Vagina (tissue), 2 donors: ENCODE measurements at regions not wholly inside any gene's neighbourhood (a gene's known extent, or its start where the extent isn't known, plus 50 kb on each side); places are given as distances from the start of the nearest gene placed in this dataset.

Source experiments
- DNase-seq, 2 donors: peaks; one replicate each; pipeline ENCODE4 v3.0.0-alpha.2; 2017; ENCODE audit errors: extremely low spot score in 2 of 2
- H3K27ac ChIP-seq: fragments of 200-600 bp; sonication (generic); one replicate; pipeline ENCODE4 v1.5.1; 2019
- H3K27me3 ChIP-seq: fragments of 200-600 bp; sonication (generic); one replicate; pipeline ENCODE4 v1.5.1; 2019
- H3K36me3 ChIP-seq, 2 donors: fragments of 200-600 bp; sonication (generic); one replicate each; pipeline ENCODE4 v1.5.1; 2017 to 2019
- H3K4me1 ChIP-seq: fragments of 200-600 bp; sonication (generic); one replicate; pipeline ENCODE4 v1.5.1; 2019
- H3K4me3 ChIP-seq, 2 donors: fragments of 200-600 bp; sonication (generic); 1 replicate in 1 of 2; 2 replicates in 1 of 2; pipeline ENCODE4 v1.5.1; 2016 to 2019
- H3K9me3 ChIP-seq: fragments of 200-600 bp; sonication (generic); one replicate; pipeline ENCODE4 v1.5.1; 2019
- POLR2A ChIP-seq, 2 donors: fragments of 450-650 bp; IDR thresholded peaks; one replicate each; pipeline ENCODE4 v1.6.1; 2017; ENCODE audit warnings: antibody characterized with exemption in 2 of 2, mild to moderate bottlenecking in 2 of 2, moderate library complexity in 2 of 2
- POLR2AphosphoS5 ChIP-seq, 2 donors: sonication (generic); formaldehyde crosslinking; IDR thresholded peaks; one replicate each; pipeline ENCODE4 v1.9.0; 2017; ENCODE audit warnings: antibody characterized with exemption in 2 of 2, mild to moderate bottlenecking in 2 of 2, low read depth in 1 of 2; ENCODE audit not compliant: insufficient read depth in 1 of 2
- intact Hi-C: fragments of 100-400 bp; cut with DNase I; formaldehyde crosslinking; loops from one replicate; pipeline ENCODE4 v1.15.1; 2023
- TF ChIP-seq, protein P1 (sequence below), 3 experiments: fragments of 450-650 bp in 2 of 3; fragments of 200-600 bp in 1 of 3; sonication (generic) in 1 of 3; IDR thresholded peaks; one replicate each; pipeline ENCODE4 v1.5.1; 2017 to 2019; ENCODE audit warnings: antibody characterized with exemption in 3 of 3, mild to moderate bottlenecking in 2 of 3, moderate library complexity in 2 of 3

DNA sequence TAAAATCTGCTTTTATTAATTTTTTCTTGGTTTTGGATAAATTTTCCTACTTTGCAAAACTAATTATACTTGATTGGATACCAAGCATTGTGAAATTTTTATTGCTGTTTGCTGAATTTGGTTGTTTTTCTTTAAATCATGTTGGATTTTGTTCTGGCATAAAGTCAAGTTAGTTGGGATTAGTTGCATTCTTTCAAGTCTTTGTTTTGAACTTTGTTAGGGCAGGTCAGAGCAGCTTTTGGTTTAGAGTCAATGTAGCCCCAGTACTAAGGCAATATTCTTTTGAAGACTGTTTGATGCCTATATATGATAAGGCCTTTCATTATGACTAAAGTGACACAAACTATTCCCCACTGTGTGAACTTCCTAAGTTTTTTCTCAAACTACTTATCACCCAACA lies 531.1 kb downstream of the RASEF start:
- H3K4me3 ChIP-seq, result no peak overlapping the region
- intact Hi-C loops, result no loop called here
- H3K27me3 ChIP-seq, result no peaks in the 10 kb centered on the region
- no peak for TF ChIP-seq POLR2A (IDR thresholded peaks at IDR 0.05)
- TF ChIP-seq, protein P1, sequence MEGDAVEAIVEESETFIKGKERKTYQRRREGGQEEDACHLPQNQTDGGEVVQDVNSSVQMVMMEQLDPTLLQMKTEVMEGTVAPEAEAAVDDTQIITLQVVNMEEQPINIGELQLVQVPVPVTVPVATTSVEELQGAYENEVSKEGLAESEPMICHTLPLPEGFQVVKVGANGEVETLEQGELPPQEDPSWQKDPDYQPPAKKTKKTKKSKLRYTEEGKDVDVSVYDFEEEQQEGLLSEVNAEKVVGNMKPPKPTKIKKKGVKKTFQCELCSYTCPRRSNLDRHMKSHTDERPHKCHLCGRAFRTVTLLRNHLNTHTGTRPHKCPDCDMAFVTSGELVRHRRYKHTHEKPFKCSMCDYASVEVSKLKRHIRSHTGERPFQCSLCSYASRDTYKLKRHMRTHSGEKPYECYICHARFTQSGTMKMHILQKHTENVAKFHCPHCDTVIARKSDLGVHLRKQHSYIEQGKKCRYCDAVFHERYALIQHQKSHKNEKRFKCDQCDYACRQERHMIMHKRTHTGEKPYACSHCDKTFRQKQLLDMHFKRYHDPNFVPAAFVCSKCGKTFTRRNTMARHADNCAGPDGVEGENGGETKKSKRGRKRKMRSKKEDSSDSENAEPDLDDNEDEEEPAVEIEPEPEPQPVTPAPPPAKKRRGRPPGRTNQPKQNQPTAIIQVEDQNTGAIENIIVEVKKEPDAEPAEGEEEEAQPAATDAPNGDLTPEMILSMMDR (IDR thresholded peaks at IDR 0.05), result no peak
- no peak for TF ChIP-seq POLR2AphosphoS5 (IDR thresholded peaks at IDR 0.05; ENCODE audit: insufficient read depth in 1 of 2, low read depth in 1 of 2)
- H3K9me3 ChIP-seq, result no peaks in the 10 kb centered on the region
- DNase-seq, result no peak
- H3K4me1 ChIP-seq, result peaks cover 7% of the 10 kb centered on the region
- H3K27ac ChIP-seq, result no peak overlapping the region
- no peaks in the 10 kb centered on the region for H3K36me3 ChIP-seq

DNA sequence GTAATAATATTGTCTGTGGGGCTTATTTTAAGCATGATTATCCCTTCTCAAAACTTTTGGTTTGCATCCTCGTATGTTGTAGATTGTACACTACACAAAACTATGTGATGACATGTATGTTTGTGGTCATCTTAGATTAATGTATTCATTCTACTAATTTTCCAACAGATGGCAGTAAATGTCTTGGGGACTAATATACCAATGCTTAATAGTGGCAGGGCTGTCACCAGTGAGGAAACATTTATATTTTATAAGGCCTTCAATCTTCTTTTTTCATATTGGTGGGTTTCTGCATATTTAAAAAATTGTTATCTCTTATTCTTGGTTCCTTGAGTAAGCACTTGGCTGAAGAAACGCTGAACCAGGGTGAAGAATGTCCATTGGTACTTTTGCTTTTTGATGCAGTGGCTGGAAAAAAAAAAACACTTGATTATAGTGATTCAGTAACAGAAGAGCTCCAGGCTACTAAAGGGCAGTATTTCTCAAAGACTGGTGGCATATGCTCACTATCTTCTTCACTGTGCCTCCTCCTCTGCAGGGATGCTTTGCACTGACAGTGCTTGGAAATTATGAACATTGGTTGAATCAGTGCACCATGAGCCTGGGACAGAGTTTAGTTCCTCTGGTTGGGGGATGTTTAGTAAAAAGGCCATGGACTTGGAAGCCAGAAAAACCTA lies 530.3 kb downstream of the RASEF start:
- no peaks in the 10 kb centered on the region for H3K36me3 ChIP-seq
- H3K27me3 ChIP-seq, result no peaks in the 10 kb centered on the region
- no peaks in the 10 kb centered on the region for H3K9me3 ChIP-seq
- TF ChIP-seq POLR2AphosphoS5 (IDR thresholded peaks at IDR 0.05; ENCODE audit: insufficient read depth in 1 of 2, low read depth in 1 of 2), result no peak
- TF ChIP-seq, protein P1 (IDR thresholded peaks at IDR 0.05), result no peak
- no peak for TF ChIP-seq POLR2A (IDR thresholded peaks at IDR 0.05)
- no peak overlapping the region for H3K4me3 ChIP-seq
- intact Hi-C loops, result no loop called here
- no peak for DNase-seq
- H3K4me1 ChIP-seq, result peaks cover 7% of the 10 kb centered on the region
- no peak overlapping the region for H3K27ac ChIP-seq

DNA sequence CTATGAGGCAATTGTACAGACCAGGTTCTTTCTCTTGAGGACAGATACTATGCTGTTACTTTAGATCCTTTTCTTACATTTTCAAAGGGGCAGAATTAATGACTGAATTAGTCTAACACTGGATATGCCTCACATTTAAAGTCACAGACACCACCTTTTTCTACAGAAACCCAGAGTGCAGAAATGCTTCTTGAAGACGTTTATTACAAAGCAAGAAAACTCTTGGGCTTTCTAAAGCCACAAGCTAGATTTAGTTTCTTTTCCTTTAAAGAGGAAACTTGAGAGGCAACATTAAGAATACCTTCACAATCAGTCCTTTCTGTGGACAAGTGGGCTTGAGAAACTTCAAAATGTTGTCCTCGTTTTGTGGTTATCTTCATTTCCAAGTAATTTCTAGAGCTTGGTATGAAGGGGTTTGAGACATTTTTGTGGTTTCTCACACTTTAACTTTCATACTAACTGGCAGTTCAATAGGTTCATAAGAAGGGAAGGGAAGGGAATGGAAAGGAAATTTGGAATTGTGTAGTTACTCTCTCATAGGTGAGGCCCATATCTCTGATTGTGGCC lies 527.4 kb downstream of the RASEF start:
- Histone ChIP-seq H3K27ac (no peak overlapping the region), H3K4me3 (no peak overlapping the region), H3K36me3 (no peaks in the 10 kb centered on the region), H3K27me3 (no peaks in the 10 kb centered on the region), H3K9me3 (no peaks in the 10 kb centered on the region), H3K4me1 (peaks cover 27% of the 10 kb centered on the region)
- intact Hi-C loops, result no loop called here
- DNase-seq, result no peak
- no peak for TF ChIP-seq POLR2AphosphoS5 (IDR thresholded peaks at IDR 0.05; ENCODE audit: insufficient read depth in 1 of 2, low read depth in 1 of 2)
- TF ChIP-seq POLR2A (IDR thresholded peaks at IDR 0.05), result no peak
- TF ChIP-seq, protein P1 (IDR thresholded peaks at IDR 0.05), result no peak

DNA sequence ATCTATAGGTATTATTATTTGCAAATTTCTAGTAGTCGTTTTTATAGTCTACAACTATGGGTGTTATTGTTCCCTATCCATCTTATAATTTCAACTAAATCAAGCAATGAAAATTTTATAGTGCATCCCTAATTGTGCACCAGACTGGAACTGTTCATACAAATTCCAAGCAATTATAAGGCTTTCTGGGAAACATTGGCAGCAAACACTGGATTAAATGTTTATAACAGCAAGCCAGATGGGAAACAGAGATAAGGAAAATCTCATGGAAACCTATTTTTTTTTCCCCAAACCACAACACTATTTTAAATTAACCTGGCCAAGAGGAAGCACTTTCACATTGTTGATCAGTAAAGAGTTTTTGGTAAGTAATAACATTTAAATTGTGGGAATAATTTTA lies 524.3 kb downstream of the RASEF start:
- no peaks in the 10 kb centered on the region for H3K36me3 ChIP-seq
- no peak overlapping the region for H3K27ac ChIP-seq
- no peaks in the 10 kb centered on the region for H3K27me3 ChIP-seq
- peaks cover 20% of the 10 kb centered on the region for H3K4me1 ChIP-seq
- TF ChIP-seq POLR2A (IDR thresholded peaks at IDR 0.05) (no peak), POLR2AphosphoS5 (IDR thresholded peaks at IDR 0.05; ENCODE audit: insufficient read depth in 1 of 2, low read depth in 1 of 2) (peak in 1 of 2 donors; percentile 30)
- TF ChIP-seq, protein P1 (IDR thresholded peaks at IDR 0.05), result no peak
- no peaks in the 10 kb centered on the region for H3K9me3 ChIP-seq
- DNase-seq, result no peak
- H3K4me3 ChIP-seq, result no peak overlapping the region
- intact Hi-C loops, result no loop called here

DNA sequence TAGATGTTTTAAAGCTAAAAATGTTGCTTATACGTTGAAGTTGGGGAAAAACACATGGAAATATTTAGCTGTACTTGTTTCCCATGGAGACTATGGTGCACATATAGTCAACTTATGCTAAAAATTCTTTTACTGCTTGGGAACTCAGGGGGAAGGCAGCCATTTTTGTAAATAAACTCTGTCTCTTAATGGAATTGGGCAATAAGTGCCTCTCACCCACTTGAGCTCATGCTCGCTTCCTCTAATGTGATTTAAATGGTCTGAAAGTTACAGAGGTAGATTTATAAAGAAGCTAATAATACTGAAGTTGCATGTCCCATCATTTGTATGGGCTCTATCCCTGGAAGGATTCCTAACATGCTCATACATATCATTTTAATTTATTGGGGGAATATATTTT lies 523.8 kb downstream of the RASEF start:
- TF ChIP-seq, protein P1 (IDR thresholded peaks at IDR 0.05), result no peak
- TF ChIP-seq POLR2AphosphoS5 (IDR thresholded peaks at IDR 0.05; ENCODE audit: insufficient read depth in 1 of 2, low read depth in 1 of 2) (no peak), POLR2A (IDR thresholded peaks at IDR 0.05) (no peak)
- peaks cover 20% of the 10 kb centered on the region for H3K4me1 ChIP-seq
- intact Hi-C loops, result no loop called here
- H3K36me3 ChIP-seq, result no peaks in the 10 kb centered on the region
- H3K27me3 ChIP-seq, result no peaks in the 10 kb centered on the region
- no peak overlapping the region for H3K27ac ChIP-seq
- no peaks in the 10 kb centered on the region for H3K9me3 ChIP-seq
- H3K4me3 ChIP-seq, result no peak overlapping the region
- no peak for DNase-seq
